Ovary (tissue), 7 donors: ENCODE measurements at regions not wholly inside any gene's neighbourhood (a gene's known extent, or its start where the extent isn't known, plus 50 kb on each side); places are given as distances from the start of the nearest gene placed in this dataset.

Experiments
- DNase-seq, 5 donors: peaks; one replicate each; pipeline ENCODE4 v3.0.0-alpha.2; 2019 to 2020
- H3K27ac ChIP-seq, 2 donors: fragments of 200-600 bp; one replicate each; pipeline versions ENCODE4 v1.5.1 to v1.8.0; 2019 to 2022
- H3K27me3 ChIP-seq: fragments of 200-600 bp; one replicate; pipeline ENCODE4 v1.8.0; 2022
- H3K36me3 ChIP-seq: fragments of 200-600 bp; sonication (generic); one replicate; pipeline ENCODE4 v1.5.1; 2019
- H3K4me1 ChIP-seq: one replicate; pipeline ENCODE4 v1.8.1; 2013; ENCODE audit warnings: mild to moderate bottlenecking, moderate library complexity; ENCODE audit not compliant: insufficient read depth
- H3K4me3 ChIP-seq: fragments of 200-600 bp; sonication (generic); one replicate; pipeline ENCODE4 v1.5.1; 2017
- H3K9me3 ChIP-seq, 2 donors: fragments of 200-600 bp in 1 of 2; sonication (generic) in 1 of 2; one replicate each; pipeline versions ENCODE4 v1.5.1 to v1.8.1; 2013 to 2019; ENCODE audit warnings: mild to moderate bottlenecking in 1 of 2, moderate library complexity in 1 of 2
- CTCF ChIP-seq, 3 donors: fragments of 450-650 bp in 2 of 3; fragments of 200-600 bp in 1 of 3; IDR thresholded peaks; one replicate each; pipeline versions ENCODE4 v1.5.1 to v1.8.0; 2016 to 2022; ENCODE audit warnings: antibody characterized with exemption in 3 of 3, mild to moderate bottlenecking in 1 of 3
- EP300 ChIP-seq: sonication (generic); formaldehyde crosslinking; IDR thresholded peaks from one replicate; pipeline ENCODE4 v1.6.1; 2017; ENCODE audit warnings: antibody characterized with exemption
- POLR2A ChIP-seq: fragments of 450-650 bp; IDR thresholded peaks from one replicate; pipeline ENCODE4 v1.6.1; 2017; ENCODE audit warnings: antibody characterized with exemption, mild to moderate bottlenecking, moderate library complexity
- WGBS, 3 donors: extraction: QIAGEN DNeasy Blood & Tissue Kit in 1 of 3; methylation state at CpG; one replicate each; pipeline versions ENCODE4 v1.1.5 to v1.1.7; 2013 to 2017; 5-methylcytosine and 5-hydroxymethylcytosine counted together
- intact Hi-C, 4 donors: fragments of 100-400 bp; cut with DNase I; formaldehyde crosslinking; loops; one replicate each; pipeline versions ENCODE4 v1.11.0 to v1.15.1; 2022 to 2023
- donor health status: DM: no; HTN: no; CAD: no; lungs with moderate emphysema.
- donor health status: DM: no; HTN: no; CAD: no.
- donor health status: Bipolar disorder and iron deficiency.
- donor health status: DM: no; HTN: no; CAD: no.
- donor health status: DM: yes; HTN: yes; CAD: no.

GRCh38 chr12:75634244-75635222 lies 123.1 kb upstream of the KRR1 start:
- H3K27ac ChIP-seq, result no peak overlapping the region
- TF ChIP-seq EP300, result no peak
- no peak for TF ChIP-seq POLR2A
- no peak for TF ChIP-seq CTCF (IDR thresholded peaks at IDR 0.05)
- no peaks in the 10 kb centered on the region for H3K27me3 ChIP-seq
- H3K36me3 ChIP-seq, result no peaks in the 10 kb centered on the region
- DNase-seq, result no peak
- H3K4me3 ChIP-seq, result no peak overlapping the region
- no peaks in the 10 kb centered on the region for H3K4me1 ChIP-seq
- 33 to 44% (median 43%) methylated on average over 3 of the region's 3 CpGs for WGBS, 3 donors
- intact Hi-C loops, result no loop called here
- H3K9me3 ChIP-seq, result no peaks in the 10 kb centered on the region

GRCh38 chr12:75633789-75634188 lies 122.4 kb upstream of the KRR1 start:
- H3K36me3 ChIP-seq, result no peaks in the 10 kb centered on the region
- TF ChIP-seq POLR2A (no peak), EP300 (no peak), CTCF (IDR thresholded peaks at IDR 0.05) (no peak)
- H3K27me3 ChIP-seq, result no peaks in the 10 kb centered on the region
- no peak overlapping the region for H3K4me3 ChIP-seq
- peaks cover 1% of the 10 kb centered on the region for H3K4me1 ChIP-seq
- WGBS, 3 donors, result 87 to 91% (median 90%) methylated on average over 3 of the region's 3 CpGs
- H3K27ac ChIP-seq, result no peak overlapping the region
- intact Hi-C loops, result no loop called here
- DNase-seq, result no peak
- H3K9me3 ChIP-seq, result no peaks in the 10 kb centered on the region

DNA sequence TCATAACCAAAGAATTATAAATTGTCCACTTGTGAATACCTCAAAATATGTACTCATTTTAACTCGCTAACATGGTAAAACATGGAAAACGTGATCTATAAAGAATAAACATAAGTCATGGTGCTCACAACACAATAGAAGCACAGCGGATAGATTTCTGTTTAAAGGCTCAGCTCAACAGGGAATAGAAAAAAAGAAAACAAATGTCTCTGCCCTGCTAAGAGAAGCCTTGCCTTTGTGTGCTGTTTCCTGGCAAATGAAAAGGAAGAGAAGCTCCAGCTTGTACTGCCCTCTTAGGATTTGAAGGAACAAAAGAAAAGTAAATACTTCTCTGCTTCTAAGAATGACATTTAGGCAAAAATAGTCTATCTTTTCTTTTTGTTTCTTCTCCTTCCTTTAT lies 121.0 kb upstream of the KRR1 start:
- no peaks in the 10 kb centered on the region for H3K9me3 ChIP-seq
- WGBS, 3 donors, result 55 to 73% (median 71%) methylated on average over 3 of the region's 3 CpGs
- DNase-seq, result no peak
- H3K4me1 ChIP-seq, result peaks cover 2% of the 10 kb centered on the region
- no peak overlapping the region for H3K27ac ChIP-seq
- intact Hi-C loops, result no loop called here
- TF ChIP-seq EP300, result no peak
- TF ChIP-seq CTCF (IDR thresholded peaks at IDR 0.05), result no peak
- no peak for TF ChIP-seq POLR2A
- H3K27me3 ChIP-seq, result no peaks in the 10 kb centered on the region
- H3K4me3 ChIP-seq, result no peak overlapping the region
- no peaks in the 10 kb centered on the region for H3K36me3 ChIP-seq

DNA sequence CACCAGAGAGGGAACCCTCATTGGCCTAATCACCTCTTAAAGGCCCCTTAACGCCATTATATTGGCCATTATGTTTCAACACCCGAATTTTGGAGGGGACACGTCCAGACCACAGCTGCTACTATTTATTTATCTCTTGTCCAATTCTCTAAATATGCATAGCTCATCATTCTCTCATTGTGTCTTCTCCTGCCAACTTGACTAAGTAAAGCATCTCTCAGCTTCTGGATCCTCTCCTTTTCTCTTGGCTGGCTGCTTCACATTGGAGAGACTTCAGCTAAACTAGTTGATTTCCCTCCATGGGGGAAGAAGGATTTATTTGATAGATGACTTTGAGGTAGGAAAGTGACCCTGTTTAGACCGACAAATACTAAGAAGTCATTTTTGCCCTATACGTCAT lies 120.4 kb upstream of the KRR1 start:
- no peaks in the 10 kb centered on the region for H3K9me3 ChIP-seq
- 75 to 88% (median 83%) methylated on average over 5 of the region's 5 CpGs for WGBS, 3 donors
- DNase-seq, result no peak
- H3K4me1 ChIP-seq, result peaks cover 2% of the 10 kb centered on the region
- no peak for TF ChIP-seq POLR2A
- TF ChIP-seq EP300, result no peak
- TF ChIP-seq CTCF (IDR thresholded peaks at IDR 0.05), result no peak
- H3K27ac ChIP-seq, result no peak overlapping the region
- no peaks in the 10 kb centered on the region for H3K36me3 ChIP-seq
- H3K27me3 ChIP-seq, result no peaks in the 10 kb centered on the region
- intact Hi-C loops, result no loop called here
- H3K4me3 ChIP-seq, result no peak overlapping the region
